GM12878 (cell line): ENCODE measurements at regions not wholly inside any gene's neighbourhood (a gene's known extent, or its start where the extent isn't known, plus 50 kb on each side); places are given as distances from the start of the nearest gene placed in this dataset.

Experiments
- ATAC-seq: fragments of 200-7000 bp; cut with Tn5 transposase; 3 replicates; pipeline ENCODE4 v1.9.1; 2020; ENCODE audit warnings: mild to moderate bottlenecking, moderate library complexity
- BruUV-seq: library from RNA; stranded (reverse); fragments of 400-500 nt; replicated peaks from 2 replicates; lab custom pipeline; 2021; lab: Mats Ljungman, UMichigan
- CTCF ChIA-PET: fragments of 300-600 bp; sonication (Branson Sonifier 250); formaldehyde crosslinking; extraction: SDS; loops from one replicate; lab custom pipeline; 2021; ENCODE audit warnings: inconsistent platforms; lab: Yijun Ruan, JAX
- POLR2A ChIA-PET: fragments of 350-600 bp; formaldehyde crosslinking; extraction: SDS; loops from one replicate; lab custom pipeline; 2021; ENCODE audit warnings: inconsistent platforms; lab: Charles Lee
- RAD21 ChIA-PET: fragments of 300-600 bp; sonication (Branson Sonifier 250); formaldehyde crosslinking; loops from one replicate; lab custom pipeline; 2023; ENCODE audit warnings: antibody characterized with exemption; ENCODE audit not compliant: unreplicated experiment; lab: Charles Lee
- SMC1A ChIA-PET: fragments of 300-600 bp; sonication (Branson Sonifier 250); formaldehyde crosslinking; loops from one replicate; lab custom pipeline; 2023; ENCODE audit not compliant: unreplicated experiment, uncharacterized antibody; lab: Charles Lee
- DNase-seq: peaks from one replicate; pipeline ENCODE4 v3.0.0-alpha.2; 2011; ENCODE audit warnings: low read depth, low spot score
- FAIRE-seq: peaks from 3 replicates; lab custom pipeline; 2011; peaks lifted over from hg19 to GRCh38; lab: Jason Lieb, UNC
- H2AFZ ChIP-seq: 2 replicates; pipeline ENCODE4 v1.6.0; 2011; ENCODE audit warnings: low read depth, low read length, control low read depth; ENCODE audit not compliant: control insufficient read depth
- H3K27ac ChIP-seq: 2 replicates; pipeline ENCODE4 v1.5.1; 2011; ENCODE audit warnings: control low read depth; ENCODE audit not compliant: control insufficient read depth, insufficient read depth
- H3K27me3 ChIP-seq, 2 experiments: replicated peaks in 1 of 2; 2 replicates each; pipeline versions ENCODE4 v1.6.0 to v1.6.1; 2011; ENCODE audit warnings: low read length in 1 of 2; ENCODE audit not compliant: control insufficient read depth in 2 of 2, insufficient read depth in 2 of 2
- H3K36me3 ChIP-seq, 2 experiments: 2 replicates each; pipeline ENCODE4 v1.5.1; 2011; ENCODE audit warnings: low read length in 1 of 2; ENCODE audit not compliant: control insufficient read depth in 2 of 2, insufficient read depth in 2 of 2
- H3K4me1 ChIP-seq: 2 replicates; pipeline ENCODE4 v1.6.1; 2011; ENCODE audit warnings: mild to moderate bottlenecking, low read length, moderate library complexity, mixed read lengths; ENCODE audit not compliant: control insufficient read depth, insufficient read depth
- H3K4me2 ChIP-seq: 2 replicates; pipeline ENCODE4 v1.6.0; 2011; ENCODE audit warnings: control low read depth; ENCODE audit not compliant: control insufficient read depth, insufficient read depth
- H3K4me3 ChIP-seq: fragments of 200-600 bp; sonication (generic); 2 replicates; pipeline ENCODE4 v1.5.1; 2016
- H3K79me2 ChIP-seq: 2 replicates; pipeline ENCODE4 v1.6.0; 2011; ENCODE audit warnings: low read length; ENCODE audit not compliant: control insufficient read depth, insufficient read depth
- H3K9ac ChIP-seq: 2 replicates; pipeline ENCODE4 v1.8.0; 2011; ENCODE audit warnings: low read length, control low read depth, mixed read lengths; ENCODE audit not compliant: control insufficient read depth, insufficient read depth
- H3K9me3 ChIP-seq: replicated peaks from 3 replicates; pipeline ENCODE4 v1.5.1; 2011; ENCODE audit warnings: mild to moderate bottlenecking, low read length; ENCODE audit not compliant: control insufficient read depth, insufficient read depth
- H4K20me1 ChIP-seq: 2 replicates; pipeline ENCODE4 v1.6.0; 2011; ENCODE audit not compliant: control insufficient read depth, insufficient read depth
- BRCA1 ChIP-seq: IDR thresholded peaks from 2 replicates; pipeline ENCODE4 v1.6.1; 2011; ENCODE audit warnings: low read depth, low read length, improper control_type of control experiment
- IKZF1 ChIP-seq: fragments of 450-650 bp; conservative IDR thresholded peaks from 2 replicates; pipeline ENCODE4 v1.6.1; 2017; ENCODE audit warnings: antibody characterized with exemption, mild to moderate bottlenecking
- MXI1 ChIP-seq: fragments of 150-350 bp; IDR thresholded peaks from 2 replicates; pipeline ENCODE4 v1.6.1; 2011; ENCODE audit warnings: low read depth, mild to moderate bottlenecking, inconsistent platforms, low read length, improper control_type of control experiment
- RELB ChIP-seq: fragments of 450-650 bp; IDR thresholded peaks from 2 replicates; pipeline ENCODE4 v1.6.1; 2017; ENCODE audit warnings: low read depth, mild to moderate bottlenecking, moderate library complexity
- RUNX3 ChIP-seq: IDR thresholded peaks from 2 replicates; pipeline ENCODE4 v1.6.1; 2012; ENCODE audit warnings: low read length, inconsistent platforms
- ZNF622 ChIP-seq: fragments of 450-650 bp; IDR thresholded peaks from 2 replicates; pipeline ENCODE4 v1.6.1; 2017; ENCODE audit warnings: mild to moderate bottlenecking, inconsistent platforms
- ZNF687 ChIP-seq: fragments of 450-650 bp; IDR thresholded peaks from 2 replicates; pipeline ENCODE4 v1.6.1; 2017; ENCODE audit warnings: mild to moderate bottlenecking, moderate library complexity
- WGBS: methylation state at CpG from one replicate; pipeline ENCODE4 v1.1.6; 2016; ENCODE audit warnings: low lambda C conversion rate; ENCODE audit not compliant: insufficient replicate concordance, insufficient coverage; ENCODE audit errors: missing lambda C conversion rate; 5-methylcytosine and 5-hydroxymethylcytosine counted together
- in situ Hi-C: fragments of 300-500 bp; cut with MboI; formaldehyde crosslinking; loops from 9 replicates; pipeline ENCODE4 v1.14.3; 2018; ENCODE audit warnings: mixed read lengths
- intact Hi-C: fragments of 100-400 bp; cut with micrococcal nuclease; formaldehyde crosslinking; loops from one replicate; pipeline ENCODE4 v1.14.2; 2022; ENCODE audit not compliant: unreplicated experiment

- in situ Hi-C loops: no loop called here
- Histone ChIP-seq H3K9ac (no peak overlapping the region), H3K4me2 (no peak overlapping the region), H3K4me3 (no peak overlapping the region), H2AFZ (no peak overlapping the region), H4K20me1 (no peaks in the 10 kb centered on the region), H3K27ac (no peak overlapping the region), H3K36me3 (no peaks in the 10 kb centered on the region), H3K27me3 (no peaks in the 10 kb centered on the region), H3K4me1 (no peaks in the 10 kb centered on the region; the same call in 1 of the 2 replicates), H3K9me3 (no peaks in the 10 kb centered on the region), H3K79me2 (no peaks in the 10 kb centered on the region)
- TF ChIP-seq IKZF1 (no peak), ZNF622 (no peak), BRCA1 (no peak), ZNF687 (no peak), RELB (no peak), RUNX3 (no peak), MXI1 (no peak)
- ChIA-PET POLR2A (no interaction called here), CTCF (no interaction called here), SMC1A (no interaction called here), RAD21 (no interaction called here)
- ATAC-seq: no peak
- DNase-seq: no peak
- 19% methylated on average over 3 of the region's 3 CpGs for WGBS
- intact Hi-C loops: no loop called here
- FAIRE-seq: no peak
- no TSS peak for BruUV-seq
Observed at GRCh38 chr22:22400099-22400498, 108.4 kb downstream of the ZNF280B start.
